AG09319 (cell line): ENCODE measurements at regions not wholly inside any gene's neighbourhood (a gene's known extent, or its start where the extent isn't known, plus 50 kb on each side); places are given as distances from the start of the nearest gene placed in this dataset.

ENCODE experiments used
- DNase-seq: peaks from one replicate; pipeline ENCODE4 v3.0.0-alpha.2; 2010; ENCODE audit warnings: low read depth; ENCODE audit errors: extremely low read depth
- TF ChIP-seq, protein P1 (sequence below): IDR thresholded peaks from 2 replicates; pipeline ENCODE4 v1.5.1; 2011; ENCODE audit warnings: low read depth, mild to moderate bottlenecking, inconsistent platforms, low read length, moderate library complexity

- DNase-seq = no peak
- TF ChIP-seq, protein P1, sequence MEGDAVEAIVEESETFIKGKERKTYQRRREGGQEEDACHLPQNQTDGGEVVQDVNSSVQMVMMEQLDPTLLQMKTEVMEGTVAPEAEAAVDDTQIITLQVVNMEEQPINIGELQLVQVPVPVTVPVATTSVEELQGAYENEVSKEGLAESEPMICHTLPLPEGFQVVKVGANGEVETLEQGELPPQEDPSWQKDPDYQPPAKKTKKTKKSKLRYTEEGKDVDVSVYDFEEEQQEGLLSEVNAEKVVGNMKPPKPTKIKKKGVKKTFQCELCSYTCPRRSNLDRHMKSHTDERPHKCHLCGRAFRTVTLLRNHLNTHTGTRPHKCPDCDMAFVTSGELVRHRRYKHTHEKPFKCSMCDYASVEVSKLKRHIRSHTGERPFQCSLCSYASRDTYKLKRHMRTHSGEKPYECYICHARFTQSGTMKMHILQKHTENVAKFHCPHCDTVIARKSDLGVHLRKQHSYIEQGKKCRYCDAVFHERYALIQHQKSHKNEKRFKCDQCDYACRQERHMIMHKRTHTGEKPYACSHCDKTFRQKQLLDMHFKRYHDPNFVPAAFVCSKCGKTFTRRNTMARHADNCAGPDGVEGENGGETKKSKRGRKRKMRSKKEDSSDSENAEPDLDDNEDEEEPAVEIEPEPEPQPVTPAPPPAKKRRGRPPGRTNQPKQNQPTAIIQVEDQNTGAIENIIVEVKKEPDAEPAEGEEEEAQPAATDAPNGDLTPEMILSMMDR = no peak
Measured at GRCh38 chr11:119473226-119473625, 50.3 kb upstream of the THY1 start.

DNA sequence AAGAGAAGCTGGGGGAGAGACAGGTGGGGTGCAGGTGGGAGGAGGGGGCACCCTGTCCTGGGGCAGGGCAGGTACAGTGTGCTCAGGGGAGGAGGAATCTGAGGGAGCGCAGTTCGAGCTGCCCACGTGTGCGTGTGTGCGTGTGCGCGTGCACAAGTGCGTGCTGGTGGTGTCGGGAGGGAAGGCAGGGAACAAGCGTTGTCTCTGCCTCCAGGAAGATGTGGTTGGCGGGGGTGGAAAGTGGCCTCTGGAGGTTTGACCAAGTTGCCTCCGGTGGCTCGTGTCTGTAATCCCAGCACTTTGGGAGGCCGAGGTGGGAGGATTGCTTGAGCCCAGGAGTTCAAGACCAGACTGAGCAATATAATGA, 49.9 kb upstream of the THY1 start:
- TF ChIP-seq, protein P1 = no peak
- no peak for DNase-seq
